ENCODE measurements at regions not wholly inside any gene's neighbourhood (a gene's known extent, or its start where the extent isn't known, plus 50 kb on each side); places are given as distances from the start of the nearest gene placed in this dataset.

DNA sequence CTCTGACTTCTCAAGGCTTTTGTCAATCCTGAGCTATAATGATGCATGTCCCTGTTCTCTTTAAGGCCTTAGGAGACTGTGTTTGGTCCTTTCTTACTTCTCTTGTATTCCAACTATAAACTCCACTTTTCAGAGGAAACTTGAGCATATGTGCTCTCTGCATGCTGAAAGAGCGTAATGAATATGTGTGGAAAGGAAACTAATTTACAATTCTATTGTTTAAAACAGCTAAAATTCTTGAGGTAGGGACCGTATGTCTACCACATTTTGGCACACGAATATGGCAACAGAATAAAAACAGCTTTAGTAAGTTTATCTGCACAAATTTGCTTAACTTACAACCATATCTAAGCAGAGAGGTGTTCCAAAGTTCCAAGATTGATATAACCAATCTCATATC is 242.0 kb upstream of the DCBLD2 start:
- intact Hi-C loops (cut with DNase I; ENCODE audit: low total_unique reads), result no loop called here
- TF ChIP-seq, protein P1, sequence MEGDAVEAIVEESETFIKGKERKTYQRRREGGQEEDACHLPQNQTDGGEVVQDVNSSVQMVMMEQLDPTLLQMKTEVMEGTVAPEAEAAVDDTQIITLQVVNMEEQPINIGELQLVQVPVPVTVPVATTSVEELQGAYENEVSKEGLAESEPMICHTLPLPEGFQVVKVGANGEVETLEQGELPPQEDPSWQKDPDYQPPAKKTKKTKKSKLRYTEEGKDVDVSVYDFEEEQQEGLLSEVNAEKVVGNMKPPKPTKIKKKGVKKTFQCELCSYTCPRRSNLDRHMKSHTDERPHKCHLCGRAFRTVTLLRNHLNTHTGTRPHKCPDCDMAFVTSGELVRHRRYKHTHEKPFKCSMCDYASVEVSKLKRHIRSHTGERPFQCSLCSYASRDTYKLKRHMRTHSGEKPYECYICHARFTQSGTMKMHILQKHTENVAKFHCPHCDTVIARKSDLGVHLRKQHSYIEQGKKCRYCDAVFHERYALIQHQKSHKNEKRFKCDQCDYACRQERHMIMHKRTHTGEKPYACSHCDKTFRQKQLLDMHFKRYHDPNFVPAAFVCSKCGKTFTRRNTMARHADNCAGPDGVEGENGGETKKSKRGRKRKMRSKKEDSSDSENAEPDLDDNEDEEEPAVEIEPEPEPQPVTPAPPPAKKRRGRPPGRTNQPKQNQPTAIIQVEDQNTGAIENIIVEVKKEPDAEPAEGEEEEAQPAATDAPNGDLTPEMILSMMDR (IDR thresholded peaks at IDR 0.05), result no peak
- no peak for TF ChIP-seq POLR2A (IDR thresholded peaks at IDR 0.05)
- TF ChIP-seq POLR2AphosphoS5 (IDR thresholded peaks at IDR 0.05), result no peak
- H3K9me3 ChIP-seq, result no peaks in the 10 kb centered on the region

DNA sequence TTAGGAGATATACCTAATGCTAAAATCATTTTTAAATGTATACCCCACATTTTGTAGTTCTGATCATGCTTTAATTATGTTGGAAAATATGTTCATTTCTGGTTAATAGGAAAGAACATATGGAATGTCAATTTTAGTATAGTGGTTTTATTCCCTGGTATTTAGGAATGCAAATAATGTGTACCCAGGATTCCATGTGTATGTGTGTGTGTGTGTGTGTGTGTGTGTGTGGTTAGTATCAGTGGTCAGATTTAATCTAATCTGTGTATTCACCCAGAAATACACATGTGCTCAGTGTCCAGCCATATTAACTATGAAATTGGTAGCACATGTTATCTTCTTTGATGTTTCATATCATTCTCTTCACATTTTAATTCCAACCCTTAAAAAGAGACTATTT is 233.5 kb upstream of the DCBLD2 start:
- DNase-seq (ENCODE audit: low spot score in 2 of 2), result no peak
- Histone ChIP-seq H3K4me3 (no peak overlapping the region), H3K27ac (no peak overlapping the region), H3K36me3 (no peaks in the 10 kb centered on the region), H3K27me3 (no peaks in the 10 kb centered on the region), H3K4me1 (no peaks in the 10 kb centered on the region), H3K9me3 (no peaks in the 10 kb centered on the region)
- TF ChIP-seq POLR2AphosphoS5 (IDR thresholded peaks at IDR 0.05), result no peak
- no peak for TF ChIP-seq POLR2A (IDR thresholded peaks at IDR 0.05)
- TF ChIP-seq, protein P1 (IDR thresholded peaks at IDR 0.05), result no peak
- intact Hi-C loops (cut with DNase I; ENCODE audit: low total_unique reads), result loop anchor here (5.0 kb wide), 1 partner anchor 543 kb away; the partner anchor contains the start of gene CPOX

More for the DNA sequence above, 242.0 kb upstream of the DCBLD2 start:
- no peak for DNase-seq (ENCODE audit: low spot score in 2 of 2)
- H3K27ac ChIP-seq, result no peak overlapping the region
- no peaks in the 10 kb centered on the region for H3K4me1 ChIP-seq
- no peaks in the 10 kb centered on the region for H3K36me3 ChIP-seq
- H3K4me3 ChIP-seq, result no peak overlapping the region
- H3K27me3 ChIP-seq, result no peaks in the 10 kb centered on the region

DNA sequence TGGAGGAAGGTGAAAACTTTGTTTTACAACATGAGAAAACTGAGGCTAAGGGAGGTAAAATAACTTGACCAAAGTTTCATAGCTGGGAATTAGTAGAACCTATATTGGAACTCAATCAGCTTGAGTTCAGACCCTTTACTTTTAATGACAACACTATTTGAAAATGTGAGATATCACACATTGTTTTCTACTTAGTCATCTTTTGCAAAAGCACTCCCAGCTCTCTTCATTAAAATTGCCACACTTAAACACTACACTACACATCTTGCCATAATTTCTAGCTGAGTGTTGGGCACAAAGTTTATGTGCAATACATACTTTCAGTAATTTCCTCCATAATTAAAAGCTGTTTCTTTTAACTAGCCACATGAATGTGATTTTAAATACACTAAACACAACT is 230.4 kb upstream of the DCBLD2 start:
- no peaks in the 10 kb centered on the region for H3K9me3 ChIP-seq
- no peak for DNase-seq (ENCODE audit: low spot score in 2 of 2)
- no peaks in the 10 kb centered on the region for H3K4me1 ChIP-seq
- no peak overlapping the region for H3K27ac ChIP-seq
- H3K4me3 ChIP-seq, result no peak overlapping the region
- TF ChIP-seq POLR2A (IDR thresholded peaks at IDR 0.05), result no peak
- TF ChIP-seq POLR2AphosphoS5 (IDR thresholded peaks at IDR 0.05), result no peak
- TF ChIP-seq, protein P1 (IDR thresholded peaks at IDR 0.05), result no peak
- intact Hi-C loops (cut with DNase I; ENCODE audit: low total_unique reads), result no loop called here
- no peaks in the 10 kb centered on the region for H3K27me3 ChIP-seq
- no peaks in the 10 kb centered on the region for H3K36me3 ChIP-seq

DNA sequence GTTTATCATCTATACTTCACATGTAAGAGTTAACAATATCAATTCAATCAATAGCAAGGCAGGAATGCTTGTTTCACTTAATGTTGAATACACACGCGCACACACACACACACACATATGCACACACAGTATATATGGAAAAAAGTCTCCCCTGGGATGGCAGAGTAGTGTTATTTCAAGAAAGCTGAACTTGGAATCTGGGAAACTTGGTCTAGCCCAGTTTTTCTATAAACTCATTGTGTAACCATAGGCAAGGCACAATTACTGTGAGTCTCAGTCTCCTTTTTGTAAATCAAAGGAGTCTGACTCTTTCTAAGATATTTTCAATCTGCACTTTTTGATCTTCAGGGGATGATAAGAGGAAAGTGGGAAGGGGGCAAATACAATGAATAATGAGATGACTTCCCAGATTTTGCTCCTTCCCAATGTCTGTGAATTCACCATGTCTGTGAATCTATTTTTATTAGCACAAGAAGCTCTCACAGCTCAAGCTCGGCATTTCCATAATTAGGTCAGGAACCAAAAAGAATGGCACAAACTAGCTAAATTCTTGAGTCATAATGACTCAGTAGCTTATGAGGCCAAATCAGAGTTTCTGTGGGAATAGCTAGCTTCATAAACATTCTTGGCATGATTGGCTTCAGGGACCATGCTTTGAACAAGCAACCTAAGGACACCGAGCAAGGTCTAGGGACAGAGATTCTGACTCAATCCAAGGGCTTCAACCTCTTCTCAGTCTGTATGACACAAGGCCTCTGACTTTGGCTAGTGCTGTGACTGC is 227.4 kb upstream of the DCBLD2 start:
- no peaks in the 10 kb centered on the region for H3K9me3 ChIP-seq
- H3K36me3 ChIP-seq, result no peaks in the 10 kb centered on the region
- no peak overlapping the region for H3K27ac ChIP-seq
- DNase-seq (ENCODE audit: low spot score in 2 of 2), result no peak
- intact Hi-C loops (cut with DNase I; ENCODE audit: low total_unique reads), result no loop called here
- H3K4me1 ChIP-seq, result no peaks in the 10 kb centered on the region
- H3K27me3 ChIP-seq, result no peaks in the 10 kb centered on the region
- H3K4me3 ChIP-seq, result no peak overlapping the region
- TF ChIP-seq, protein P1 (IDR thresholded peaks at IDR 0.05), result no peak
- no peak for TF ChIP-seq POLR2AphosphoS5 (IDR thresholded peaks at IDR 0.05)
- no peak for TF ChIP-seq POLR2A (IDR thresholded peaks at IDR 0.05)

DNA sequence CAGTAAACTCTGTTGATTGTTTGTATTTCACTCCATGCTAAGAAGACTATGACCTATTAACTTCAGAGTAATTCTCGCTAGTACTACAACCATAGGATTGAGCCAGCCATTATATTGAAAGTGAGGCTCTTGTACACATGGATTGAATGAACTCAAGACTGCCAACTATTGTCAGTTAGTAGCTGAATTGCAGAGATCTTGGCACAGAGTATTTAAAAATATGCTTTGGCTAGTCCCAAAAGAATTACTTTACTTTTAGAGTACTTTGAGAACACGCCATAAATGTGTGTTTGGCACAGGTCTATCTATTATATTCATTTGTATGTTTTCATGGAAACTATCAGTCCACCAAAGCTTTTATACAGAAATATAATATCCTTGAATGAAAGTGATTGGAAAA is 226.7 kb upstream of the DCBLD2 start:
- no peak overlapping the region for H3K4me3 ChIP-seq
- H3K27me3 ChIP-seq, result no peaks in the 10 kb centered on the region
- intact Hi-C loops (cut with DNase I; ENCODE audit: low total_unique reads), result no loop called here

More for the DNA sequence above, 226.7 kb upstream of the DCBLD2 start:
- no peaks in the 10 kb centered on the region for H3K4me1 ChIP-seq
- DNase-seq (ENCODE audit: low spot score in 2 of 2), result no peak
- H3K36me3 ChIP-seq, result no peaks in the 10 kb centered on the region
- no peak overlapping the region for H3K27ac ChIP-seq
- H3K9me3 ChIP-seq, result no peaks in the 10 kb centered on the region
- TF ChIP-seq POLR2A (IDR thresholded peaks at IDR 0.05) (no peak), POLR2AphosphoS5 (IDR thresholded peaks at IDR 0.05) (no peak)
- TF ChIP-seq, protein P1 (IDR thresholded peaks at IDR 0.05), result no peak
